OCI-LY1 (cell line): ENCODE measurements at regions not wholly inside any gene's neighbourhood (a gene's known extent, or its start where the extent isn't known, plus 50 kb on each side); places are given as distances from the start of the nearest gene placed in this dataset.

Source experiments
- H2AFZ ChIP-seq: fragments of 200-600 bp; sonication (generic), shearing (Covaris generic); 2 replicates; pipeline ENCODE4 v1.6.0; 2014; ENCODE audit warnings: antibody characterized with exemption, mild to moderate bottlenecking, low read length
- H3F3A ChIP-seq: fragments of 200-600 bp; sonication (generic), shearing (Covaris generic); 2 replicates; pipeline ENCODE4 v1.6.0; 2014; ENCODE audit warnings: mild to moderate bottlenecking, antibody characterized with exemption, low read length, moderate library complexity; ENCODE audit not compliant: insufficient read depth
- H3K27ac ChIP-seq: fragments of 200-600 bp; sonication (generic); 2 replicates; pipeline ENCODE4 v1.5.1; 2014; ENCODE audit warnings: low read length, mixed run types, mild to moderate bottlenecking, low read depth; ENCODE audit not compliant: poor library complexity, severe bottlenecking
- H3K27me3 ChIP-seq: fragments of 200-600 bp; sonication (generic); 2 replicates; pipeline ENCODE4 v1.6.0; 2014; ENCODE audit warnings: antibody characterized with exemption, mild to moderate bottlenecking, low read length, moderate library complexity; ENCODE audit not compliant: insufficient read depth
- H3K36me3 ChIP-seq: fragments of 200-600 bp; sonication (generic); 2 replicates; pipeline ENCODE4 v1.6.1; 2014; ENCODE audit warnings: mild to moderate bottlenecking, antibody characterized with exemption, low read length, moderate library complexity, mixed read lengths; ENCODE audit not compliant: insufficient read depth
- H3K4me1 ChIP-seq: fragments of 200-600 bp; sonication (generic); 2 replicates; pipeline ENCODE4 v1.5.1; 2014; ENCODE audit warnings: mild to moderate bottlenecking, low read length, moderate library complexity; ENCODE audit not compliant: insufficient read depth, severe bottlenecking
- H3K4me2 ChIP-seq: fragments of 200-600 bp; sonication (generic), shearing (Covaris generic); 2 replicates; pipeline ENCODE4 v1.6.1; 2014; ENCODE audit warnings: low read length
- H3K4me3 ChIP-seq: fragments of 200-600 bp; sonication (generic); 2 replicates; pipeline ENCODE4 v1.5.1; 2014; ENCODE audit warnings: low read length, low read depth, mild to moderate bottlenecking, mixed read lengths; ENCODE audit not compliant: poor library complexity, severe bottlenecking
- H3K79me2 ChIP-seq: fragments of 200-600 bp; shearing (Covaris generic); 2 replicates; pipeline ENCODE4 v1.6.1; 2016; ENCODE audit warnings: mixed run types, low read length, mixed read lengths; ENCODE audit not compliant: insufficient read depth
- H3K9ac ChIP-seq: fragments of 200-600 bp; sonication (generic), shearing (Covaris generic); 2 replicates; pipeline ENCODE4 v1.6.1; 2014; ENCODE audit warnings: mild to moderate bottlenecking, low read length, mixed read lengths
- H3K9me2 ChIP-seq: fragments of 200-600 bp; sonication (generic), shearing (Covaris generic); 2 replicates; pipeline ENCODE4 v1.6.1; 2014; ENCODE audit warnings: low read depth, mild to moderate bottlenecking, low read length, mixed read lengths
- H3K9me3 ChIP-seq: fragments of 200-600 bp; shearing (Covaris generic); 2 replicates; pipeline ENCODE4 v1.6.1; 2014; ENCODE audit warnings: low read length, mixed read lengths
- H4K20me1 ChIP-seq: fragments of 200-600 bp; sonication (generic), shearing (Covaris generic); 2 replicates; pipeline ENCODE4 v1.6.0; 2016; ENCODE audit warnings: mild to moderate bottlenecking, low read length; ENCODE audit not compliant: insufficient read depth
- CTCF ChIP-seq: fragments of 200-600 bp; sonication (generic), shearing (Covaris generic); IDR thresholded peaks from 2 replicates; pipeline ENCODE4 v1.5.1; 2017; ENCODE audit warnings: mild to moderate bottlenecking, antibody characterized with exemption, low read length, moderate library complexity, mixed read lengths
- EZH2 ChIP-seq: fragments of 200-600 bp; sonication (generic), shearing (Covaris generic); IDR thresholded peaks from 2 replicates; pipeline ENCODE4 v1.8.0; 2017; ENCODE audit warnings: borderline replicate concordance, mixed run types, mild to moderate bottlenecking, antibody characterized with exemption, low read length, moderate library complexity, mixed read lengths

GRCh38 chr22:48553119-48553518, 1274.6 kb downstream of the BRD1 start:
- Histone ChIP-seq H3K9me3 (no peaks in the 10 kb centered on the region), H3K4me2 (no peak overlapping the region), H2AFZ (no peak overlapping the region), H3K36me3 (no peaks in the 10 kb centered on the region), H3K4me1 (no peaks in the 10 kb centered on the region), H3K9ac (no peak overlapping the region), H3K4me3 (no peak overlapping the region), H3K27me3 (no peaks in the 10 kb centered on the region), H4K20me1 (no peaks in the 10 kb centered on the region), H3K27ac (no peak overlapping the region), H3K79me2 (no peaks in the 10 kb centered on the region), H3K9me2 (no peaks in the 10 kb centered on the region), H3F3A (no peaks in the 10 kb centered on the region)
- no peak for TF ChIP-seq CTCF
- TF ChIP-seq EZH2: no peak

- no peaks in the 10 kb centered on the region for H3K9me3 ChIP-seq
- H3K27ac ChIP-seq: no peak overlapping the region
- no peaks in the 10 kb centered on the region for H4K20me1 ChIP-seq
- no peaks in the 10 kb centered on the region for H3K27me3 ChIP-seq
- H3K4me1 ChIP-seq: no peaks in the 10 kb centered on the region
- no peaks in the 10 kb centered on the region for H3K9me2 ChIP-seq
- H3K9ac ChIP-seq: no peak overlapping the region
- H3K4me2 ChIP-seq: no peak overlapping the region
- H3K36me3 ChIP-seq: no peaks in the 10 kb centered on the region
- no peaks in the 10 kb centered on the region for H3K79me2 ChIP-seq
- no peak for TF ChIP-seq CTCF
- H3F3A ChIP-seq: no peaks in the 10 kb centered on the region
- no peak overlapping the region for H3K4me3 ChIP-seq
- no peak overlapping the region for H2AFZ ChIP-seq
Observed at GRCh38 chr22:48551716-48552268, 1275.9 kb downstream of the BRD1 start.

- H3K79me2 ChIP-seq: no peaks in the 10 kb centered on the region
- H4K20me1 ChIP-seq: no peaks in the 10 kb centered on the region
- no peak for TF ChIP-seq EZH2
- TF ChIP-seq CTCF: no peak
- no peak overlapping the region for H3K27ac ChIP-seq
- no peak overlapping the region for H3K4me3 ChIP-seq
- no peak overlapping the region for H2AFZ ChIP-seq
- no peaks in the 10 kb centered on the region for H3F3A ChIP-seq
- no peaks in the 10 kb centered on the region for H3K9me3 ChIP-seq
- H3K27me3 ChIP-seq: no peaks in the 10 kb centered on the region
- H3K36me3 ChIP-seq: no peaks in the 10 kb centered on the region
- H3K9ac ChIP-seq: no peak overlapping the region
- no peaks in the 10 kb centered on the region for H3K9me2 ChIP-seq
- no peak overlapping the region for H3K4me2 ChIP-seq
- no peaks in the 10 kb centered on the region for H3K4me1 ChIP-seq
Observed at GRCh38 chr22:48551061-48551460, 1276.6 kb downstream of the BRD1 start.
